ENCODE measurements at regions not wholly inside any gene's neighbourhood (a gene's known extent, or its start where the extent isn't known, plus 50 kb on each side); places are given as distances from the start of the nearest gene placed in this dataset.

- DNase-seq = no peak
Measured at GRCh38 chr20:4069751-4070150, 54.4 kb upstream of the RNF24 start.

- DNase-seq = no peak
Measured at GRCh38 chr20:4068708-4069107, 53.4 kb upstream of the RNF24 start.

- peak; percentile 59 to 80 for DNase-seq
Measured at GRCh38 chr20:4067600-4068261, 52.4 kb upstream of the RNF24 start.

DNA sequence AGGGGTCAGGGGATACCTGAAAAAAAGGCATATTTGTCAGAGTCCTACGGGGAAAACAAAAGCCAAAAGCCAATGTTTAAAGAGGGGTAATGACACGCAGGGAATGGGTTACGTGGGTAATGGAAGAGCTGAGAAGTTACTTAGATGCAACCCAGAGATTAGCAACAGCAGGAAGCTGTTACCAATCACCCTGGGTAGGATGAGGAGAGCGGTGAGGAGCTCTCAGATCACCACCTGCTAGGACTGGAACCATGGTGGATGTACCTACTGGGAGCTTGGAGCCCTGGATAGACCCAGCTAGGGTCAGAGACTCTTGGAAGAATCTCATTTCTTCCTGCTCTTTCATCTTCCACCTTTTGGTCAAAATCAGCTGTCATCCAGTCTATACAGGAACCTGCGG, 51.2 kb upstream of the RNF24 start:
- DNase-seq = no peak

DNA sequence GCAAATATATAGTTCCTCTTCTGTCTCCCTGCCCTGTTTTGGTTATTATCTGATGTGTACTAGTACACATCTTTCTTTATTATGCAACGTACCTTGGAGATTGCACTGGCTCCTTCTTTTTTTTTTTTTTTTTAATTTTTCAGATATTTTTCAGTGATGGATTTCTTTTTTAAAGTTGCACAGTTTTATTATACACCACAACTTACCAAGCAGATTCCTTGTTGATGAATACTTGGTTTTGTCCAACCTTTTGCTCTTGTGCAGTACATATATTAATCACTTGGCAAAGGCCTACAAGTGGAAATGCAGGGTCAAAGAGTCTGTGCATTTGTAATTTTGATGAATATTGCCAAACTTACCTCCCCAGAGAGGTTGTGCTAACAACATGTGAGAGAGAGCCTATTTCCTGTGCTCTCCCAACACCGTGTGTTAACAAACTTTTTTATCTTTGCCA, 50.1 kb upstream of the RNF24 start:
- DNase-seq = peak in 1 of 2 donors; percentile 62

Data from inflammatory macrophage (primary cell).